Right lung (tissue), 2 donors: ENCODE measurements at regions not wholly inside any gene's neighbourhood (a gene's known extent, or its start where the extent isn't known, plus 50 kb on each side); places are given as distances from the start of the nearest gene placed in this dataset.

Experiments
- DNase-seq, 2 donors: peaks; one replicate each; pipeline ENCODE4 v3.0.0-alpha.2; 2013

DNA sequence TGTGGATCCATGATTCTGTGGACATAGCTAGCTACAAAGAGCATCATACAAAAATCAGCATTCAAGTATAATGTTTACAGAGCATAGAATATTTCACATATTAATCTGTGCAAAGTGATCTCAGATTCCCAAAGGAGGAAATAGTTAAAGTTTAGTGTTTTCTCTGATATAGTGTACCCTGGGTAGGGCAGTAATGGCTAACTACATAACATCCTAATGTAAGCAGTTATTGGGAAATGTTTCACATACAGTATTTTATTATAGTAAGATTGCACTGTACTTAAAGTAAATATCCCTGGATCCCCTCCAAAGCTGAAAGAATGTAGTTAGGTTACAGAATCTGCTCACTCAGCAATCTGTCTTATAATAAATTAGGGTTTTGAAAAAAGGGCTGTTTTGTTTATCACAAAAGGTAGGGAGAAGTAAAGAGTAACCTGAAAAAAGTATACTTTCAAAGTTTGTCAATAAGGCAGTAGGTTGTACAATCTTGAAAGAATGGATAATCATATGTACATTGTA, 52.5 kb upstream of the SMARCA2 start:
- peak in 1 of 2 donors; percentile 27 for DNase-seq

DNA sequence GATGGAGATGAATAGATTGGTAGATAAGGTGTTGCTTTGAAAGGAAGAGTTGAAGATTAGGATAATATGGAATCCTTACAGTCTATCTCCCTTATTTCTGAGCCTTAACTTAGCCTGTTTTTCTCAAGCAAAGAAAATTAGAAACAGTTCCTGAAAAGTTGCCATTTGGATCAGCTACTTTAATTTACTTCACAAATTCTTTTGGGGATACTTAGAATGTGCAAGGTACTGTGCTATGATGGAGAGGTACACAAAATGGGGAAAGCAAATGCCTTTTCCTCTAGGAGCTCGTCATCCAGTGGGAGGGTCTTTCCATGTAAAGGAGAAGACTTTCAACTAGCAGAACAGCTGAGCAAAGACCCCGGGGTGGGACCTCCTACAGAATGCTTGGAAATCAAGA, 51.1 kb upstream of the SMARCA2 start:
- DNase-seq, result no peak
